NB4 (cell line): ENCODE measurements at regions not wholly inside any gene's neighbourhood (a gene's known extent, or its start where the extent isn't known, plus 50 kb on each side); places are given as distances from the start of the nearest gene placed in this dataset.

Source experiments
- CTCF ChIP-seq: IDR thresholded peaks from one replicate; pipeline ENCODE4 v1.5.1; 2012; ENCODE audit warnings: low read depth, low read length
- MAX ChIP-seq: IDR thresholded peaks from 2 replicates; pipeline ENCODE4 v1.6.1; 2011; ENCODE audit warnings: low read depth, low read length
- MYC ChIP-seq: IDR thresholded peaks from 2 replicates; pipeline ENCODE4 v1.6.1; 2011; ENCODE audit warnings: low read depth, low read length
- POLR2A ChIP-seq: IDR thresholded peaks from 2 replicates; pipeline ENCODE4 v1.6.1; 2011; ENCODE audit warnings: mild to moderate bottlenecking; ENCODE audit not compliant: insufficient read length; ENCODE audit errors: extremely low read depth

- TF ChIP-seq CTCF (no peak), POLR2A (no peak), MAX (no peak), MYC (no peak)
Observed at GRCh38 chr7:52711951-52712350, 323.5 kb upstream of the POM121L12 start.
